Osteocyte (in vitro differentiated cells): ENCODE measurements at regions not wholly inside any gene's neighbourhood (a gene's known extent, or its start where the extent isn't known, plus 50 kb on each side); places are given as distances from the start of the nearest gene placed in this dataset.
"Not testable (repeated sequence)": the region's sequence is repeated elsewhere in the genome, so short reads cannot be mapped to it uniquely, and the experiment has no call there.

Experiments used
- DNase-seq: peaks from one replicate; pipeline ENCODE4 v3.0.0; 2021; ENCODE audit warnings: mixed read lengths; ENCODE audit not compliant: unreplicated experiment; ENCODE audit errors: extremely low spot score
- H3K27ac Mint-ChIP-seq: one replicate; pipeline ENCODE4 v1.8.0; 2021; ENCODE audit warnings: mild to moderate bottlenecking, mixed read lengths; ENCODE audit not compliant: unreplicated experiment
- H3K27me3 Mint-ChIP-seq: one replicate; pipeline ENCODE4 v1.8.0; 2021; ENCODE audit warnings: mixed read lengths; ENCODE audit not compliant: unreplicated experiment
- H3K36me3 Mint-ChIP-seq: one replicate; pipeline ENCODE4 v1.8.0; 2021; ENCODE audit warnings: mixed read lengths; ENCODE audit not compliant: unreplicated experiment
- H3K4me1 Mint-ChIP-seq: one replicate; pipeline ENCODE4 v1.8.0; 2021; ENCODE audit warnings: mixed read lengths; ENCODE audit not compliant: unreplicated experiment
- H3K4me3 Mint-ChIP-seq: one replicate; pipeline ENCODE4 v1.8.0; 2021; ENCODE audit warnings: mild to moderate bottlenecking, moderate library complexity, mixed read lengths; ENCODE audit not compliant: unreplicated experiment
- H3K9me3 Mint-ChIP-seq: one replicate; pipeline ENCODE4 v1.8.0; 2021; ENCODE audit warnings: mixed read lengths; ENCODE audit not compliant: unreplicated experiment
- CTCF ChIP-seq: fragments of 200-600 bp; sonication (generic); IDR thresholded peaks from 2 replicates; pipeline ENCODE4 v1.5.0; 2021; ENCODE audit warnings: antibody characterized with exemption, mild to moderate bottlenecking, moderate library complexity

DNA sequence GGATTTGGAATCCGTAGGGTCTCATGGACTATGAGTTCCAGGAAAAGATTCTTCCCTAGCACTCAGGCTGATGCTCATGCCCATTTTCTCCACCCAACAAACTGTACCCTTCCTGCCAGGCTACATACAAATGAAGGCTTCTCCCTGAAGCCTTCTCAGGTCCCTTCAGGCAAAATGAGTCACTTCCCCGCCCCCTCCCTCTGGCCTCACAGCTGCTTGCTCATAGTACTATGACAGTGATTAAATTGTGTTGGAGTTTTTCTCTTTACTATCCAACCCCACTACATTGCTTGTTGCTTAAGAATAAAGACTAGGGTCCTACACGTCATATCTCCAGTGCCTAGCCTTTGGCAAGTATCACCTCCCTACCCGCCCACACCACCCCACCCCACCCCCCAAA, 207.6 kb upstream of the NFIA start:
- no peak for TF ChIP-seq CTCF
- no peaks in the 10 kb centered on the region for H3K36me3 Mint-ChIP-seq
- no peak for DNase-seq
- no peaks in the 10 kb centered on the region for H3K9me3 Mint-ChIP-seq
- no peak overlapping the region for H3K27ac Mint-ChIP-seq
- H3K27me3 Mint-ChIP-seq, result no peaks in the 10 kb centered on the region
- H3K4me3 Mint-ChIP-seq, result no peak overlapping the region
- H3K4me1 Mint-ChIP-seq, result peaks cover 2% of the 10 kb centered on the region

GRCh38 chr1:60873396-60873795, 209.0 kb upstream of the NFIA start:
- DNase-seq, H3K4me3 Mint-ChIP-seq, H3K27me3 Mint-ChIP-seq, H3K9me3 Mint-ChIP-seq, H3K27ac Mint-ChIP-seq, H3K36me3 Mint-ChIP-seq, H3K4me1 Mint-ChIP-seq: not testable (repeated sequence)

DNA sequence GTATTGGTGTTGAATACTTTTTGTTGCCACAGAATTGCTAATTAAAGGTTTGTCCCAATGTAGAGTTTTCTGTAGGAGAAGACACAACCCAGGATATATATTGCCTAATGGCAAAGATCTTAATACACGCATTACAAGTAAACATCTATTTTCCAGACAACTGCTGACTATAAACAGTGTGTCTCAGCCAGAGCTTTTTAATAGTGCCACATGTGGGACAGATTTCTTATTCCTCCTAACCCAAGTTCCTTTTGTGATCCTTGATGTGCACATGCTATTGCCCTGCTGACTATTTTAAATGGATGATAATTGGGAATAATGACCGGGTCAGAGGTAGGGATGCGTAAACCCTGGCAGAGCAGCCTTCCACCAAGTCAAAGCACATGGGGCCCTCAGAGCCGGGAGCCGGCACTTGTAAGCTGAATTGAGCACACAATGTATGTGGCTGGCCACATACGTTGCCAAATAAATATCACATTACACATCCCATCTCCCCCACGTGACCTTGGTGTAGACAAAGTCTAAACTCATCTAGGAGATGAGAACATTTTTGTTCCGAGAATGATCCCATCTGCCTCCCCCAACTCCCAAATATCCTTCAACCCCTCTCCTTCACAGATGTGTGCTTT, 209.8 kb upstream of the NFIA start:
- Mint-ChIP-seq H3K4me3 (no peak overlapping the region), H3K9me3 (no peaks in the 10 kb centered on the region), H3K27me3 (peaks cover 4% of the 10 kb centered on the region), H3K36me3 (no peaks in the 10 kb centered on the region), H3K27ac (no peak overlapping the region), H3K4me1 (peaks cover 2% of the 10 kb centered on the region)
- TF ChIP-seq CTCF, result no peak
- DNase-seq, result no peak

DNA sequence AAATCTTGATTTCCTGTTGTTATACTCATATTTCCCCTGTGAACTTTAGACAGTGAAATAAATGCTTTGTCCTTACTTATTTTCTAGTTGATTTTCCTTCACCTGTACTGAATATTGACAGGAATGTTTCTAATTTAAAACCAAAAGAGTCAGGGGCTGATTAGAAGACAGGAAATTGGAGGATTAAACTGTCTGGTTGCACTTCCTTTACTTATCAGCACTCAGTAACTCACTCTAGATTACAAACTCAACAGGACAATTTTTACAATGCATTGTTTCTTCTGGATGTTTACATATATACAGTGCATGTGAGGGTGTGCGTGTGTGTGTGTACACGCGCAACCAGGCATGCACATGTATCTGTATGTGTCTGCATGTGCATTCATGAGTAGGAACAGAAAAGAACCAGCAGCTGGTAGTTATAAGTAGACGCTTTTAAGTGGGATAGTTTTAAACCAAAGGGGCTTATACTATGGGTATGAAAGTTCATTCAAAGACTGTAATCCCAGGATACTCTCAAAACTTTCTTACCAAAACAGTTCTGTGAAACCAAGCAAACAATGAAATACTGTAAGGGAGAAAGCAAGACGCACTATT, 212.0 kb upstream of the NFIA start:
- no peaks in the 10 kb centered on the region for H3K9me3 Mint-ChIP-seq
- peaks cover 4% of the 10 kb centered on the region for H3K27me3 Mint-ChIP-seq
- H3K4me1 Mint-ChIP-seq, result peaks cover 2% of the 10 kb centered on the region
- TF ChIP-seq CTCF, result no peak
- peaks cover 2% of the 10 kb centered on the region for H3K36me3 Mint-ChIP-seq
- no peak overlapping the region for H3K4me3 Mint-ChIP-seq
- no peak for DNase-seq
- no peak overlapping the region for H3K27ac Mint-ChIP-seq

- Mint-ChIP-seq H3K27ac (no peak overlapping the region), H3K4me3 (no peak overlapping the region), H3K9me3 (no peaks in the 10 kb centered on the region), H3K27me3 (peaks cover 4% of the 10 kb centered on the region), H3K4me1 (no peaks in the 10 kb centered on the region), H3K36me3 (peaks cover 2% of the 10 kb centered on the region)
- TF ChIP-seq CTCF, result no peak
- no peak for DNase-seq
These were observed 213.3 kb upstream of the NFIA start for GRCh38 chr1:60868901-60869663.
